SIG-M5 treated with dmso at 0.1 percent for 504 hours (cell line): ENCODE measurements at regions not wholly inside any gene's neighbourhood (a gene's known extent, or its start where the extent isn't known, plus 50 kb on each side); places are given as distances from the start of the nearest gene placed in this dataset.

Experiments
- DNase-seq: peaks from one replicate; lab custom pipeline; 2025; ENCODE audit not compliant: unreplicated experiment; lab: John Stamatoyannopoulos, UW

- DNase-seq, result no peak
Measured at GRCh38 chr6:147903931-147904330, 395.4 kb downstream of the SAMD5 start.

- no peak for DNase-seq
Measured at GRCh38 chr6:147904416-147904815, 395.9 kb downstream of the SAMD5 start.

DNA sequence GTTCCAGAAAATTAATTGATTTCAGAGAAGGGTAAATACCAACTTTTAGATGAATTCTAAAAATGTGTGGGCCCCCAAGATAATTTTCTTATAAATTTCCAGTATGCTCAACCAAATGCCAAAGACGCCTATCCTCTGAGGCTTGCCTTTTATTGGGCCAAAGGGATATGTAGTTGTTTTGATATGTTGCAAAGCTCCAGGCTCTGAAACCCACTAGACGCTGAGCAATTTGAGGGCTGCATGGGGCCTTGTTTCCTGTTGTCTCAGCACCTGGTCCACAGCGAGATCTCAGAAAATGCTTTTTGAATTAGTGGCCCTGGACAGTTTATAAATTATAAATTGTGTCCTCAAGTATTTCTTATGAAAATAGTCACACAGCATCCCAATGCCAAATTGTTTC, 397.2 kb downstream of the SAMD5 start:
- DNase-seq, result no peak

DNA sequence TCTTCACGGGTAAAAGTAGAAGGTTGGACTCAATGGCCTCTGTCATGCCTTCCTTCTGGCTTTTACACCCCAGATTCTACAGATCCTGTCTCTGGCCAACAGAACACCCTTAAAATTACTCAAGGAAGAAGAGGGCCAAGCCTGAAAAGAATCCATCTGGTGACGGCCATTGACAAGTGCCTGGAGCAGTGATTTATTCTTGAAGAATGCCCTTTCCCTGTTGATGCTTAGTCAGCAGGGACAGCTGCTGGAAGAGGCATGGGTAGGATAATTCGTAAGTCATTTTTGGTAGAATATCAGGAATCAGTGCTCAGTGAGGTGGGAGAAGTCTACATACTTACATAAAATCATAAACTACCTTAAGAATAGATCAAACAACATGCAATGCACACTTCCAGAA, 397.9 kb downstream of the SAMD5 start:
- DNase-seq, result no peak

DNA sequence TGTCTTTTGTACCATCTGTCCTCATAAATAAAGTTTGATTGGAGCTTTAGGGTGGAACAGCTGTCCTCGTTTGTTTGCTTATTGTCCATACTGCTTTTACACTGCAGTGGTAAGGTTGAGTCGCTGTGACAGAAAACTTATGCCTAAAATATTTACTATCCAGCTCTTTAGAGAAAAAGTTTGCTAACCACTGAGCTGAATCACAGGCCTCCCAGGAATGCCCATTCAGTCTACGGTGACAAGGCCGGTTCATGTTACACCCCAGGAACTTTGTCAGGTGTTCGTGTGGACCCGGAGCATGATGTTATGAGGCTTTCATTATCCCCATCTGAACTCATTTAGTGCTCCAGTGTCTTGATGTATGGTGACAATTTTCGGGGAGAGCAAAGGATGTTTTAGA, 401.1 kb downstream of the SAMD5 start:
- DNase-seq, result no peak

- DNase-seq, result no peak
Measured at GRCh38 chr6:147910281-147910680, 401.8 kb downstream of the SAMD5 start.

DNA sequence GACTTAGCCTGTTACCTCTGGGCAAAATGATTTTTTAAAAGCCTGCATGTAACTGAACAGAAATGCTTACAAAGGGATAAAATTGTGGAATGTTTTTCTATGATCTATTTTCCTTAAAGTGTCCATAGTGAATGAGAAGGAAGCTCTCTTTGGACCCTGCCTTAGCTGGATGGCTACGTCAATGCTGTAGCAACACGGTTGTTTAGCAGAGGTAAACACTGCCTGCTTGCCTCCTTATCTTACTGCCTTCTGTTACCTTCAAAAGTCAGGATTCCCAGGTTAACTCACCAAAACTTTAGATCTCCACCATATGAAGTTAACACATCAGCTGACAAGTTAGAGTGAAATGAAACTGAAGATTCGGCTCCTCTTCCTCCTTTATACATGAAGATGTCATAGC, 402.6 kb downstream of the SAMD5 start:
- no peak for DNase-seq

- DNase-seq, result no peak
Measured at GRCh38 chr6:147911686-147912085, 403.2 kb downstream of the SAMD5 start.

GRCh38 chr6:147922799-147923198, 414.3 kb downstream of the SAMD5 start:
- DNase-seq, result no peak

GRCh38 chr6:147924598-147924997, 416.1 kb downstream of the SAMD5 start:
- DNase-seq, result no peak

DNA sequence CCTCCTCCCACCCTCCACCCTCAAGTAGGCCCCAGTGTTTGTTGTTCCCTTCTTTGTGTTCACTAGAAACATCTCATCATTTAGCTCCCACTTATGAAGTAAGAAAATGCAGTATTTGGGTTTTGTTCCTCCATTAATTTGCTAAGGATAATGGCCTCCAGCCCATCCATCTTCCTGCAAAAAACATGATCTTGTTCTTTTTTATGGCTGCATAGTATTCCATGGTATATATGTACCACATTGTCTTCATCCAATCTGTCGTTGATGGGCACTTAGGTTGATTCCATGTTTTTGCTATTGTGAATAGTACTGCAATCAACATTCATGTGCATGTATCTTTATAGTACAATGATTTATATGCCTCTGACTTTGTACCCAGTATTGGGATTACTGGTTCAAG, 416.8 kb upstream of the SASH1 start:
- DNase-seq, result no peak

DNA sequence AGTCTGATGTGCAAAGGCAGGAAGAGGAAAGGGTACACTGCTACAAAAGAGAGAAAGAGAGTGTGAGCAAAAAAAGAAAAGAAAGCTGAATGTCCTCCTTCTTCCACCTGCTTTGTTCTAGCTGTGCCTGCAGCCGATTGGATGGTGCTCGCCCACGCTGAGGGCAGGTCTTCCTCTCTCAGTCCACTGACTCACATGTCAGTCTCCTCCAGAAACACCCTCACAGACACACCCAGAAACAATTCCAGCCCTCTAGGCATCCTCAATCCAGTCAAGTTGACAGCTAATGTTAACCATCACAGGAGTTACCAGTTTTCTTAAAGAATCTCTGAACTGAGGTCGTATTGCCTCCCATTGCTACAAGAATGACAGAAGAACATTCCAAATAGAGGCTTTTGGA, 411.9 kb upstream of the SASH1 start:
- DNase-seq, result no peak

DNA sequence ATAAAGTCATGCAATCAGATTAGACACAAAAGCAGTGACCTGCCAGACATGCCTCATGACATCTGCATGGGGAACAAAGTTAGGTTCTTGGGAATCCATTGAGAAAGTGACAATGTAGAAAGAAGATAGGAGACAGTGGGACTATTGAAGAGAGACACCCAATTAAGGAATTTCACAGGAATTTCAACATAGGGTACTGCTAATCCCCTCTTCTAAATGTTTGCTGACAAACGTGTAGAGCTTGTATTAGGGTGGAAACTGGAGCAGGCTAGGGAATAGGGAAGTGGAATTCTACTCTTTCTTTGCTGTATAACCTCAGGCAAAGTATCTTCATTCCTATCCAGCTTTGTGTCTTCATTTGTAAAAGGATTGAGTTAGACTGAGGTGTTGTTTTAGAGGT, 409.4 kb upstream of the SASH1 start:
- DNase-seq, result no peak

DNA sequence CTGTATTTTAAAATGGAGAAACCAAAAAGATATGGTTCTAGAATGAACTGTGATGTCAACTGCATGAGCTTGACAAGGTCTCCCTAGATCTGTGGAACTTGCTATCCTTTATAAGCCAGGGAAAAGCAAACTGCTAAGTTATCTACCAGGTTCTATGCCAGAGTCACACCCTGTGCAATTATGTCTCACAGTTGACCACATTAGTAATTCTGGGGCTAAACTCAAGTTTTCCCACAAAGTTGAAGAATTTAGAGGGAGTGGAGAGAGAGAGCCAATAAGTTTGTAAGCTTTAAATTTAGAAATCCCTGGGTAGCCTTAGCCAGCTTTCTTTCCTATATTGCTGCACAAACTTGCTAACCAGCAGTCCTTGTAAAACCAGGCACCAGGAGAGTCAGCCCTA, 407.0 kb upstream of the SASH1 start:
- DNase-seq, result no peak

DNA sequence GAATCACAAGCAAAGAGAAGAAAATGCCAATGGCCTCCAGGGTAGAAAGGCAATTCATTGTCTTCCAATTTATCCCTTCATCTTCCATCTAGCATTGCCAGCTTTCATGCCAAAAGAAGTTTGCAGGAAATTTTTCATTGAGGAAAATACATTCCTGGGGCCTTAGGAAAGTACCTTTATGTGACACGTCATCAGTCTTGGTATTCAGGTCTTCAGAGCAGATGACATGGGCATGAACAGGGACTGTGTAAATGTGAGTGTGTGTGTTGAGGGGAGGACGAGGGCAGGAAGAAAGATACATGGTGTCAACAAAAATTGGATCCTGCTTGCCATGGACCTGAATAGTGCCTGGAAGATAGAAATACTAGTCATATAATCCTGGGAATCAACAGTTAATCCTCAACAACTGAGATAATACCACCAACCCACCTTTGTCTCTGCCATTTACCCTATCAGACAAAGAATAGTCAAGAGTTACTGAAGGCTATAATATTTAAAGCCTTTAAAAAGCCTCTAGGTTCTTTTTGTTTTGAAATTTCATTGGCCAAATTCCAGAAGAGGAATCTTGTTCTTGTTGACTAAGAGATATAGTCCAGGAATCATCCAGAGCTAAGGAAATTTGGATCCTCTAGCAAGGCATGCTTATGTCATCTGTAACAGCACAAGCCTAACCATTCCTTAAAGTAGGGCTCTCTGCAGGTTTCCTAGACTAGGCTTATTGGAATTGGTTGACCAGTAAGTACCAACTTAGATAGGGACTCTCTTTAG, 405.8 kb upstream of the SASH1 start:
- no peak for DNase-seq

DNA sequence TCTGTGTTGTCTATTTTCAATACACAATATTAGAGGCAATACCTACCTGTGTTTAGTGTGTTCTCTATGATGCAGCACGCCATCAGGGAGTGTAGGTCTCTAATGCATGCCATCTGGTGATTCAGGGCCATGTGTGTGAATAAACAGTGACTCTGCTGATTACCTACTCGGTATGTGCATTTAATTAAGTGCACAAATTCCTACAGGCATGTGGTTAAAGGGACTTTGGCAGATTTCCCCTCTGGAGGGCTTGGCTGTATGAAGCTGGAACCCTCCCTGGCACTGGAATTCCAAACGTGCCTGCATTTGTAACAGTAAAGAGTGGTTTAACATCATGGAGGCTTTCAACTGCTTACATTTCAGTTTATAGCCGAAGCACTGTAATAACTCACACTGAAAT, 401.5 kb upstream of the SASH1 start:
- DNase-seq, result no peak

DNA sequence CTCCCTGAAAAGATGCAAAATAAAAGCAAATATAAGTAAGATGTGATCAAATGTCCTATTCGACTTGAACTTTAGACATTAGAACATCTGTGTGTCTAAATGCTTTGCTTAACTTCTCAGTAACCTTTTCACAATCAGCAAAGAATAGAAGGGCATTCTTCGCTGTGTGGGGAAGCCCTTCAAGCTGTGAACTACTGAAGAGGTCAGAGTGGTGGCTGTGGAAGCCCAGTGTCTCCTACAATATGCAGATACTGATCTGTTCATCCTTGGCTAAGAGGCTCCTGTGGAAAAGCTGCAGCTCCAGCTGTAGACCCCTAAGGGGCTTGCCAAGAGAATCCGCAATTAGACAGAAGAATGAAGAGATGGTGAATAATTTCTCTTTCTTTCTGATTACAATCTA, 400.3 kb upstream of the SASH1 start:
- DNase-seq, result no peak

GRCh38 chr6:147944122-147944521, 398.5 kb upstream of the SASH1 start:
- DNase-seq, result no peak

- no peak for DNase-seq
Measured at GRCh38 chr6:147947521-147947920, 395.1 kb upstream of the SASH1 start.

DNA sequence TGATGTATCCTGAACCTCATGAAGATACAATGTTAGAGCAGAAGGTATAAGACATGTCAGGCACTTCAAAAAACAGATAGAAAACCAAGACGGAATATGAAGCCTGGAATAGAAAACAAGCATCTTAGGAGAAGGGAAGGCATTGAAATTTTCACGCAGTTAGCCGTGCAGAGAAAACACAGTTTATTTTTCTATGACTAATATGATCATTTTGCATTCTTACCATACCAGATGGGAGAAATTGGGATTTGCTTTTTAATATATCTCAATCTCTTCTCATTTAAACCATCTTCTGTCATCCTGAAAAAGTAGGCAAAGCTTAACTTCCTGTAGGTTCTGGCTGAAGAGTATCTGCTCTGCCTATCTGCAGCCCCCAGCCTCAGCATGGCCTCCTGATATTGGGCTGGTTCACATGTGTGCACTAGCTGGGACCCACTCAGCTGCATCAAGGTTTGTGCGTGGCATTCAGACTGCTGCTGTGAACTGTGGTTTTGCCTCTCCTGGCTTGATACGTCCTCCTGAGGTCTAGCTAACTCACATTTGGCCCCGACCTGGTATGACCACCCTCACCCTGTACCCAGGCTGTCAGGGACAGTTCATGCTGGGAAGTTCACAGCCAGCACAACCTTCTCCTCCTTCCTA, 392.5 kb upstream of the SASH1 start:
- no peak for DNase-seq

DNA sequence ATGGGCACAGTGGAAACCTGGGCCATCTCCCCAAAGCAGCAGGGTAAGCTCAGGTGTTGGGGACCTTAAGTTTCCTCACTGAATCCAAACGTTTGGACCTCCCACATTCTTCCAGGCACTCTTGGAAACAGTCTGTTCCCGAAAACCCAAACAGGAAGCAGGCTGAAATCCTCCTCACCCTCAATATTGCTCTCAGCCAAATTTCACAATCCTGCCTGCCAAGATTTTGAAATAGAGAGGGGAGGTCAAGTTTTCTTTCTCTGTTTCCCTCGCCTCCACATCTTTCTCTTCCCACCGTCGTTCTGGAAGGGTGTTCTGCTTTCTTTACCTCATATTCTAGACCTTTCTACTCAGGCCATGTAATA, 392.0 kb upstream of the SASH1 start:
- no peak for DNase-seq

GRCh38 chr6:147951726-147952125, 390.9 kb upstream of the SASH1 start:
- no peak for DNase-seq

GRCh38 chr6:147954938-147955337, 387.7 kb upstream of the SASH1 start:
- no peak for DNase-seq
